Right atrium auricular region (tissue), 2 donors: ENCODE measurements at regions not wholly inside any gene's neighbourhood (a gene's known extent, or its start where the extent isn't known, plus 50 kb on each side); places are given as distances from the start of the nearest gene placed in this dataset.

ENCODE experiments used
- DNase-seq: peaks from one replicate; pipeline ENCODE4 v3.0.0-alpha.2; 2019; ENCODE audit warnings: low spot score
- H3K27ac ChIP-seq, 2 donors: fragments of 200-600 bp; sonication (generic); 1 replicate in 1 of 2; 2 replicates in 1 of 2; pipeline ENCODE4 v1.5.1; 2016 to 2019
- H3K27me3 ChIP-seq, 2 donors: fragments of 200-600 bp; sonication (generic); one replicate each; pipeline versions ENCODE4 v1.5.1 to v1.6.0; 2017 to 2019
- H3K36me3 ChIP-seq: fragments of 200-600 bp; sonication (generic); one replicate; pipeline ENCODE4 v1.5.1; 2016
- H3K4me1 ChIP-seq, 2 donors: fragments of 200-600 bp; sonication (generic); one replicate each; pipeline versions ENCODE4 v1.5.1 to v1.6.0; 2017 to 2019
- H3K4me3 ChIP-seq, 2 donors: fragments of 200-600 bp; sonication (generic); 1 replicate in 1 of 2; 2 replicates in 1 of 2; pipeline ENCODE4 v1.5.1; 2017 to 2019; ENCODE audit warnings: mild to moderate bottlenecking in 1 of 2, moderate library complexity in 1 of 2
- H3K9me3 ChIP-seq, 2 donors: fragments of 200-600 bp; sonication (generic); one replicate each; pipeline ENCODE4 v1.5.1; 2019
- CTCF ChIP-seq, 2 donors: fragments of 200-600 bp; sonication (generic); IDR thresholded peaks; one replicate each; pipeline ENCODE4 v1.5.1; 2019; ENCODE audit warnings: antibody characterized with exemption in 2 of 2

GRCh38 chr4:167722487-167722808 lies 369.9 kb upstream of the ANXA10 start:
- Histone ChIP-seq H3K27ac (no peak overlapping the region), H3K27me3 (no peaks in the 10 kb centered on the region), H3K4me1 (no peaks in the 10 kb centered on the region), H3K36me3 (no peaks in the 10 kb centered on the region), H3K4me3 (no peak overlapping the region), H3K9me3 (no peaks in the 10 kb centered on the region)
- no peak for TF ChIP-seq CTCF (IDR thresholded peaks at IDR 0.05)
- no peak for DNase-seq

GRCh38 chr4:167724941-167725340 lies 367.4 kb upstream of the ANXA10 start:
- no peak overlapping the region for H3K4me3 ChIP-seq
- no peak for DNase-seq
- H3K9me3 ChIP-seq = peaks cover 0 to 4% of the 10 kb centered on the region in 2 donors
- no peak overlapping the region for H3K27ac ChIP-seq
- TF ChIP-seq CTCF (IDR thresholded peaks at IDR 0.05) = no peak
- no peaks in the 10 kb centered on the region for H3K4me1 ChIP-seq
- H3K27me3 ChIP-seq = no peaks in the 10 kb centered on the region
- no peaks in the 10 kb centered on the region for H3K36me3 ChIP-seq

GRCh38 chr4:167730769-167731168 lies 361.6 kb upstream of the ANXA10 start:
- no peak for DNase-seq
- Histone ChIP-seq H3K4me1 (no peaks in the 10 kb centered on the region), H3K36me3 (no peaks in the 10 kb centered on the region), H3K27me3 (no peaks in the 10 kb centered on the region), H3K4me3 (no peak overlapping the region), H3K9me3 (peaks cover 0 to 16% of the 10 kb centered on the region in 2 donors), H3K27ac (no peak overlapping the region)
- TF ChIP-seq CTCF (IDR thresholded peaks at IDR 0.05) = no peak

- Histone ChIP-seq H3K4me1 (no peaks in the 10 kb centered on the region), H3K4me3 (no peak overlapping the region), H3K27ac (no peak overlapping the region), H3K9me3 (no peaks in the 10 kb centered on the region), H3K27me3 (no peaks in the 10 kb centered on the region), H3K36me3 (no peaks in the 10 kb centered on the region)
- no peak for DNase-seq
- TF ChIP-seq CTCF (IDR thresholded peaks at IDR 0.05) = no peak
Observed at GRCh38 chr4:167745024-167745687, 347.2 kb upstream of the ANXA10 start.

GRCh38 chr4:167767281-167767680 lies 325.1 kb upstream of the ANXA10 start:
- Histone ChIP-seq H3K27ac (no peak overlapping the region), H3K4me3 (no peak overlapping the region), H3K27me3 (no peaks in the 10 kb centered on the region), H3K4me1 (no peaks in the 10 kb centered on the region), H3K36me3 (no peaks in the 10 kb centered on the region), H3K9me3 (peaks cover 0 to 17% of the 10 kb centered on the region in 2 donors)
- DNase-seq = no peak
- TF ChIP-seq CTCF (IDR thresholded peaks at IDR 0.05) = no peak

GRCh38 chr4:167774646-167775045 lies 317.7 kb upstream of the ANXA10 start:
- Histone ChIP-seq H3K27ac (no peak overlapping the region), H3K4me1 (no peaks in the 10 kb centered on the region), H3K36me3 (no peaks in the 10 kb centered on the region), H3K27me3 (no peaks in the 10 kb centered on the region), H3K4me3 (no peak overlapping the region), H3K9me3 (peaks cover 0 to under 1% of the 10 kb centered on the region in 2 donors)
- no peak for DNase-seq
- no peak for TF ChIP-seq CTCF (IDR thresholded peaks at IDR 0.05)
